Activated T-helper 1 cell treated with anti-CD3 and anti-CD28 coated beads, Interleukin-2, amount 50 U/mL, for 16 hours (primary cell): ENCODE measurements at regions not wholly inside any gene's neighbourhood (a gene's known extent, or its start where the extent isn't known, plus 50 kb on each side); places are given as distances from the start of the nearest gene placed in this dataset.

Experiments used
- DNase-seq, 2 donors: peaks; one replicate each; pipeline ENCODE4 v3.0.0-alpha.2; 2020; ENCODE audit warnings: low read depth in 1 of 2, low spot score in 1 of 2

DNA sequence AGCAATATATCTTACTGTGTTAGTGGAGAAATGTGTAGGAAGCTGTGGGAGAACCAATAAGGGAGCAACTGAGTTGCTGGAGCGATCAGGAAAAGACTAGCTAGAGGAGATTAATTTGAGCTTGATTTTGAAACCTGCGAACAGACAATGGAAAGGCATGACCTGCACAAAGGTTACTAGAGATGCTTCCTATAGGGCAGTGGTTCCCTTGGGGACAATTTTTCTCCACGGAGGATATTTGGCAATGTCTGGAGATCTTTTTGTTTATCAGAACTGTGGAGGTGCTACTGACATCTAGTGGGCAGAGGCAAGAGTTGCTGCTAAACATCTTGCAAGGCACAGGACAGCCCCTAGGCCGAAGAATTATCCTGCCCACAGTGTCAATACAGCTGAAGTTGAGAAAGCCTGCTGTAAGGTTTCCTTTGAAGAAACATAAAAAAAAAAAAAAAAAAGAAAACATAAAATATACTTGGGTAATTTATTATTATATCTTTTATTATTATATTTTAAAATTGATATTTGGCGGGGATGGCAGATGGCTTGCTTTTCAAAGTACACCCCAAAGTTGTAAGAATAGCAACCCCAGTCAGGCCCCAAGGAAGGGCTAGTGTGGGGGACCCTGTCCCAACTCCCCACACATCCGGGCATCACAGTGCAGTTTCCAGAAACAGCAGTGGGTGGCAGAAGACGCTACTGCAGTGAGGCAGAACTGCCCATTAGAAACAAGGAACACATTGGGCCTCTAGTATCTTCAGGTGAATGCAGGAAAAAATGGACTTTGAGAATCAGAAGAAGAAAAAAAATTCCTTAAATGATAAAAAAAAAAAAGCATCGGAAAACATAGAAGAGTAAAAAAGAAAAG, 481.6 kb downstream of the SH2D4B start:
- no peak for DNase-seq

DNA sequence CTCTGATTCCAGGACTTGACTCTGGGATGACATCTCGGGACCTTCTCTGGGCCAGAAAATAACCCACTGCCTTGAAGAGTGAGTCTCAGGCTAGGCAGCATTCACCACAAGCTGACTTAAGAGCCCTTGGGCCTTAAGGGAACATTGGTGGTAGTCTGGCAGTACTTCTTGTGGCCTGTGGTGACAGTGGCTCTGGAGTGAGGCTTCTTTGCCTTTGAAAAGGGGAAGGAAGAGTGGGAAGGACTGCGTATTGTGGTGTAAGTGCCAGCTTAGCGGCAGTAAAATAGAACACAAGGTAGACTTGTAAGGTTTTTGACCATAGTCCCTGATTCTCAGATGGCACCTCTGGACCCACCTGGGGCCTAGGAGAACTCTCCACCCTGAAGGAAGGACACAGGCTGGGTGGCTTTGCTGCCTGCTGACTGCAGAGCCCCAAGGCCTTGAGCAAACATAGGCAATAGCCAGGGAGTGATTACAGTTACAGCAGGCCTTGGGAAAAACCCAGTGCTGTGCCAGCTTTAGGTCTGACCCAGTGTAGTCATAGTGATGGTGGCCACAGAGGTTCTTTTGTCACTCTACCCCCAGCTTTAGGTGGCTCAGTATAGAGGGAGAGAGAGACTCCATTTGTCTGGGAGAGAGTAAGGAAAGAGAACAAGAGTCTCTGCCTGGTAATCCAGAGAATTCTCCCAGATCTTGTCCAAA, 483.9 kb downstream of the SH2D4B start:
- DNase-seq: no peak

DNA sequence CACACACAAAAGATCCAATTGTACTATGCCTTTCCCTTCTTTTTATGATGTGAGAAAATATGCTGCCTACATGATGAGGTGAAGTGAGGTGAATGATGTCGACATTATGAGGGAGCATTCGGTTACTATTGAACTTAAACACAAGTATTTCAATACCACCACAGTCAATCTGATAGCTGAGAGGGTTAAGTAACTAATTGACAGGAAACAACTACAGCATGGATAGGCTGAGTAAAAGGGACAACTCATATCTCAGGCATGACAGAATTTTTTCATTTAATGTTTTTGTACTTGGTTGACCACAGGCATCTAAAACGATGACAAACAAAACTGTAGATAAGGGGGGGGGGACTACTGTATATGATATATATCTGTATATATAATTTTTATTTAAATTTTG, 488.9 kb downstream of the SH2D4B start:
- no peak for DNase-seq

DNA sequence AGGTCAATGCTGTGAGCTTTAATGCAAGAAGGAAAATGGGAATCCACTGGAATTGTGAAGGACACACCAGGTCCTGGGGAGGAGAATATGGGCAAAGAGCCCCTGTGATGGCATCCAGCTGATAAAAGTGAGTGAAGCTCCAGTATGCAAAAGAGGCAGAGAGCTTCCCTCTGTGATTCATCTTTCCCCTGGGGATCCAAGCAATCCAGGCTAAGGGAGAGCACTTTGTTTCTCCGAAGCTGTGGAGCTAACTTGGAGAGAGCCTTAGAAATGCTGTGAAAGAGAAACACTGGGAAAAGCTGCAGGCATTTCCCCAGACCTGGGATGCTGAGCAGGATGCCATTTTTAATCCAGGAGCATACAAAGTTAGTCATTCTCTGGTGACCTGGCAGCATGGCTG, 489.5 kb downstream of the SH2D4B start:
- DNase-seq: no peak

DNA sequence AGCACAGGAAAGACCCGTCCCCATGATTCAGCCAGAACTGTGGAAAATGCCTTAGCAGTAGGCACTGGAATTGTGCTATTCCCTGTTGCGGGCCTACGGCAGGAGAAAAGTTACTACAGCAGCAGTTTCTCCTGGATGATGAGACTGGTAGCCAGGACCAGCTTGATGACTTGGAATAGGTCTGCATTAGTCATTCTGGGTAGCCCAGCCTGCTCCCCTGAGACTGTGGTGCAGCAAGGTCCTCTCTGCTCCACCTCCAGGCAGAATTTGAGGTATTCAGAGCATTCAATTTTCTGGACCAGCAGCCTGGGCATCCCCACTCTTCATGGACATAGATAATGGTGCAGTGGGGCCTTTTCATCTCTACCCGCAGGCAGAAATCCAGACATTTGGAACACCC, 490.0 kb downstream of the SH2D4B start:
- no peak for DNase-seq

DNA sequence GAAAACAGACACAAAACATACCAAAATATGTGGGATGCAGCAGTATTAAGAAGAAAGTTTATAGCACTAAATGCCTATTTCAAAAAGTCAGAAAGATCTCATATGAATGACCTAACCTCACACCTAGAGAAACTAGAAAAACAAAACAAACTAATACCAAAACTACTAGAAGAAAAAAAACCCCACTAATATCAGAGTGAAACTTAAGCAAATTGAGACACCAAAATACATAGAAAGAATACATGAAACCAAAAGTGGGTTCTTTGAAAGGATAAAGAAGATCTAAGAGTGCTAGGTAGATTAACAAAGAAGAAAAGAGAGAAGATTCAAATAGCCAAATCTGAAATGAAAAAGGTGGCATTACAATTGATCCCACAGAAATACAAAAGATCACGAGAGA, 494.1 kb downstream of the SH2D4B start:
- DNase-seq: no peak

DNA sequence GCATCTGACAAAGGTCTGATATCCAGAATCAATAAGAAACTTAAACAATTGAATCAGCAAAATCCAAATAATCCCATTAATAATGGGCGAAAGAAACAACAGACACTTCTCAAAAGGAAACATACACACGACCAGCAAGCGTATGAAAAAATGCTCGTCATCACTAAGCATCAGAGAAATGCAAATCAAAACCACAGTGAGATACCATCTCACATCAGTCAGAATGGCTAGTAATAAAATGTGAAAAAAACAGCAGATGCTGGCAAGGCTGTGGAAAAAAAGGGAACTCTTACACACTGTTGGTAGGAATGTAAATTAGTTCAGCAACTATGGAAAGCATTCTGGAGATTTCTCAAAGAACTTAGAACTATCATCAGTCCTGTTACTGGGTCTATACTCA, 496.7 kb downstream of the SH2D4B start:
- no peak for DNase-seq

DNA sequence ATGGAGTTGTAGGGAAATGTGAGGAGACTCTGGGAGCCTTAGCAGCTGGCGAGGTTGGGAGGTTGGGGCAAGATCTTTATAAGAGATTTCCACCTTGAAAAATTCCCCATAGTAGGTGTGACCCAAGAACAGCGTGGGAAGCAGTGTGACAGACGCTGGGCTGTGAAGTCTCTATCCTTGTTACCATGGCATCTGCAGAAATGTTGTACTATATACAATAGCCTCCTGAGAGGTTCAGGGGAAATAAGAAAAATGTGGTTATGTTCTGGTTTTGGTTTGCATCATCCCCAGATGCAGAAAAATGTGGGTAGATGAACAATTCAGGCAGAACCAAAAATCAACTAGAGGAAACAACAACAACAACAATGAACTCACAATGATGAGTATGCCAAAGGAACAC, 498.6 kb downstream of the SH2D4B start:
- no peak for DNase-seq

DNA sequence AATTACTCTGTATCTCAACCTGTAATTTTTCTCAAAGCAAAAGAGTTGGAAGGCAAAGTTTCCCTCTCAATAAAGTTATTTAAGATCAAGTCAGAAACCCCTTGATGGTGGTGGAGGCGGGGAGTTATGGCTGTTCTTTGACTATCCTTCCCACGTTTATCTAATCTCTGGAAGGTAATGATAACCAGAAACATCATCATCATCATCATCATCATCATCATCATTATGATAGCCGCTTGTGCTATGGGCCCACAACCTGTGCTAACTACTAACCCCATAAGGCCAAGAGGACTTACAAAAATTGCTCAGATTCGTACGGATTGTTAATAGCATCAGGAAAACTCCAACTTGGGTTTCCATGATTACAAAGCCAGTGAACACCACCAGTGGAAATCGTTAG, 502.3 kb downstream of the SH2D4B start:
- no peak for DNase-seq

DNA sequence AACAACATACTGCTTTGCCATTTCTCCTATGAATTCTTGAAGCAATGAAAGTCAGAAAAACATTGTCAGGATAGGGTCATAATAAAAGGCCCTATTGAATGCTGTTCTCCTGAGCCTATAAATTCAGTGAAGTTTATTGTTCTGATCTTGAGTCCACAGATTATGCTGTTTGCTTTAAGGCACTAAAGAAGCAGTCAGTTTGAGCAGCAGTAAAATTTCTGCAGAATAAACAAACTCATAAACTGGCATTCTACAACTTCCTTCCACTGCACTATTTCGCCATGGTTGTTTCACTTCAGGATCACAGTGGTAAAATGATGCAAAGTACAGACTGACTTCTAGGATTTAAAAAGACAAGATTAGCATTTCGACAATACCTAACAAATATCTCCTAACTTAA, 503.2 kb downstream of the SH2D4B start:
- no peak for DNase-seq

DNA sequence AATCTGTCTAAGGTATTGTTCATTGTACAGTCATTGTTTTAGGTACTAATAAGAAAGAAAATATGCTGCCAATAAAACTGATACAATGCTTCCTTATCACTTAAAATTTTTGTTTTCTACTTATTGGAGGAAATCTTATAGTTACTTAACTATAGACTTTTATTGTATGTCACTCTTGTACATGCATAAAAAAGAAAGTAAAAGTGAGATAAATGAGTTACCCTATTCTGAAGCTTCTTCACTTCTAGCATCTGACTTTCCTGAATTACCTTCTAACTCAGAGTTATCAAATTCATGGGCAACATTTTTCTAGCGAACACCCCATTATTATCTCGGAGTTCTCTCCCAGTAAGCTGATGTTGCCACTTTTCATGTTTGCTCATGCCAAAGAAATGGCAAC, 504.9 kb downstream of the SH2D4B start:
- DNase-seq: no peak

DNA sequence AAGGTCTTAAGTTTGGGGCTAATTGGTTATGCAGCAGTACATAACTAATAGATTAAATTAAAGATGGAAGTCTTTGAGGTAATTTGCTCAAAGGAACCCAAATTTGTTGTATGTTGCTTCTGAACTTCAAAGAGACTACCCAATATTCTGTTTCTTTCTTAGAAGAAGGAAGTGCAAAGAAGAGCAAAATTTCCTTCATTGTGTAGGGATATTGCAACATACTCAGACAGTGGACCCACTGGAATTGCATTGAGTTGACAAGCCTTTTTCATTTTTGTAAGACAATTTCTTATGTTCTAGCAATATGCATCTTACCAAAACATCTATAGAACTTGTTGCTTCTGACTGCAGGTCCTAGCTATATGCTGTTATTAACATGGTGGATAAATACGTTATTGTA, 527.8 kb downstream of the SH2D4B start:
- DNase-seq: no peak

DNA sequence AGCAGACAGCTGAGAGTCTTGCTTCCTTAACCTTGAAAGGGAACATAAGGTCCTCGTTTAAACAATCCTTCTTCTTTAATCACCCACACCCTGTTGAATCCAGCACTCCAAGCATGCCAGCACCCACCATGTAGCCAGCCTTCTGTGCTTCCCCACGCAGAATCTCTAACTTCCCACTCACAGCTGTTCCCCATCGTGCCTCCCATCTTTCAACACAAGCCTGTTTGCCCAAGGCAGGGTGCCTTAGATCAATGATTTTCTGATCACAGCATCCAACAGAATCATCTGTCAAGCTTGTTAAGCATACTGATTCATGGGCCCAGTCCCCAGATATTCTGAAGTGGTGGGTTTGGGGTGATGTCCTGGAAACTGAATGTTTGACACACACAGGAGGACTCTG, 530.8 kb downstream of the SH2D4B start:
- DNase-seq: no peak

DNA sequence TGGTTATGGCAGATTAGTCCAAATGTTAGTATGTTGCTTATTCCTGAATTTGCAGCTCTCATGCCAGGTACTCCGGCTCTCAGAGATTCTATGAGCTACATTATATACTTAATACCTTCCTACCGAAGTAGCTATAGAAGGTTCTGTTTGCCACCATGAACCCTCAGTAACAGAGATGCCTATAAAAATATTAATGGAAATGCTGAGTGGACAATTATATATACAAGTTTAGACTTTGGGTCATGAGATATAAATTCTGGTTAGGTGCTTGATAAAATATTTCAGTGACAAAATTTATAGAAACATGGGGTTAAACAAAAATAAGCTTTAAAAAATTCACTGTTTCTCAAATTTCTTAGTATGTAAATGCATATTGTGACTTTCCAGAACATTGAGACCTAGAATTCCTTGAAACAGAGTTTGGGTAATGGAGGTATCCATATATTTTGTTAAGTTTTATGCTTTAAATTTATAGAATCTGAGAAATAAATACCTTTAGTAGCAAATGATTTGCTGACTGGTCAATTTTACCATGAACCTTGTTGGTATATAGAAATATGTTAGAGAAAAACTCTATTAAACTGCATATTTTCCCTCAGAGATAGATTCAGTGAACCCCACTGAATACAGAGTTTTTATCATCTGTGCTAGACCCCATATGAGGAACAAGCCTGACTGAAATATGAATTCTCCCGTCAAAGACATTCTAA, 533.5 kb downstream of the SH2D4B start:
- no peak for DNase-seq

DNA sequence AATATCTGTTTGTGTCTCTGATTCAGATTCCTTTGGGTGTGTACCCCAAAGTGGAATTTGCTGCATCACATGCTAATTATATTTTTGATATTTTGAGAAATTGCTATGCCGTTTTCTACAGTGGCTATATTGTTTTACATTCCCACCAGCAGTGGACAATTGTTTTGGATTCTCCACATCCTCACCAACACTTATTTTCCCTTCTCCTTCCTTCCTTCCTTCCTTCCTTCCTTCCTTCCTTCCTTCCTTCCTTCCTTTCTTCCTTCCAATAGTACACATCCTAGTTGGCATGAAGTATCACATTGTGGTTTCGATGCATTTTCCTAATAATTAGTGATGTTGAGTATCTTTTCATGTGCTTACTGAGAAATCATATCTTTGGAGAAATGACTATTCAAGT, 535.5 kb downstream of the SH2D4B start:
- no peak for DNase-seq

DNA sequence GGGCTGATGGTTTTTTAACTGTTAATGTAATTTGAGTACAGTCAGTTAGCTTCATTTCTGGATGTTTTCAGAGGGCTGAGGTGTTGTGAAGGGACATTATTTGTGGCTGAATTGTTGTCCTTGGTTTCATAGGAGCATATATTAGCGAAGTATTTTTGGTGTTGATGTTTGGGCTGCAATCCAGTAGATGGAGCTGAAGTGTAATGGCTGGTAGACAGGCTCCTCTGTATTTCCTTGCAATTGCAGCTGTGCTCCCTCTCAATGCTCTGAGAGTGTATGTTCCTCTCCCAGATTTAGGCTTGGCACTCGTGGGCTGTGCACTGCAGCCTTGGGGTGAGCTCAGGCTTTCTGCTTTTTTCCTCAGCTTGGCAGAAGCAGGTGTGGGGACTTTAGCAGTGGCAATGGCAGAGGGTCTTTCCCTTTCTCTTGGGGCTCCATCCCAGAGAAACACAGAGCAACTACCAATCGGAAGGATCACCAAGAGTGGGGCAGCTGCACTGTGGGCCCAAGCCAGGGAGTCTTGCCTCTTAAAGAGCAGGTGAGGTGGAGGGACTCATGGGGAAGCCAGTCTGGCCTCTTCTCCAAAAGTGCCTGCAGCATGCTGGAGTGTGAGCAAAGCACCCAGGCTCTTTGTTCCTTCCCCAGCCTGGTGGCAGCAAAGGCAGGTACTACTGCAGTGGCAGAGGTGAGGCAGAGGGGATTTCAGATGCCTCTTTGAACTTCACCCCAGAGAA, 544.4 kb downstream of the SH2D4B start:
- DNase-seq: no peak

DNA sequence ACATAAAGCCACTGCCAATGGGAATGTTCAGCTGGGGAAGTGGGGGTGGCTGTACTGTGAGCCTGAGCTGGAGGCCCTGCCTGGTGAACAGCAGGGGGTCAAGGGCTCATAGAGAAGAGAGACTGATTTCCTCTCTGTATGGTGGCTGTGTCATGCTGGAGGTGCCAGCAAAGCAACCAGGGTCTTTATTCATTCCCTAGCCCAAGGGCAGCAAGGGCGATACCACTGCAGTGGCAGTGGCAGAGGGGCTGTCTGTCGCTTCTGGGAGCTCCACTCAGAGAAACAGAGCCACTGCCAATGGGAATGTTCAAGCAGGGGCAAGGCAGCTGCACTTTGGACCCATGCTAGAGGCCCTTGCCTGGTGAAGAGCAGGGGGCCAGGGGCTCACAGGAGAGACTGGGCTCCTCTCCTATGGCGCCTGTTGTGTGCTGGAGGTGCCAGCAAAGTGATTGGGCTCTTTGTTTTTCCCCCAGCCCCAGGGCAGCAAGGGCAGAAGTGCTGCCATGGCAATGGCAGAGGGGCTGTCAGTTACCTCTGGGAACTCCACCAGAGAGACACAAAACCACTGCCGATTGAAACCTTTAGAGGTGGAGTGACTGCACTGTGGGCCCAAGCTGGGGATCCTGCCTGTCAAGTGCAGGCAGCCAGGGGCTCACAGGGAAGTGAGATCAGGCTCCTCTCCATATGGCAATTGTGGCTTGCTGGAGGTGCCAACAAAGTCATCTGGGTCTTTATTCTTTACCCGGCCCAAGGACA, 545.1 kb downstream of the SH2D4B start:
- no peak for DNase-seq

DNA sequence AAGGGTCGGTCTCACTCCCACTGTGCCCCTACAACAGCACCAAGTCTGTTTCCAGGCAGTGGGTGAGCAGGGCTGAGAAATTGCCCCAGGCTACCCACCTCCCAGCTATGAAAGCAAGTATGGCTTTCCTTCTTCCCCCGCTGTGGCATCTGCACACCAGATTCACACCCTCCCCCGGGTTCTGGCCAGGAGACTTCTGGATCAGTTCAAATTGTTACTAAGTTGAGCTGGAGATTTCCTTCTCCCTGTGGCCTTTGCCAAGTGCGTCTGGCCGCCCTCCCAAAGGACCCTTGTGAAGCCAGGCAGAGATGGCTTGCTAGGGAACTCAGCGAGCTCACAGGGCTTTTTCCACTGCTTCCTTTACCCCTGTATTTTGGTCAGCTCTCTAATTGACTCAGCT, 555.4 kb downstream of the SH2D4B start:
- no peak for DNase-seq

DNA sequence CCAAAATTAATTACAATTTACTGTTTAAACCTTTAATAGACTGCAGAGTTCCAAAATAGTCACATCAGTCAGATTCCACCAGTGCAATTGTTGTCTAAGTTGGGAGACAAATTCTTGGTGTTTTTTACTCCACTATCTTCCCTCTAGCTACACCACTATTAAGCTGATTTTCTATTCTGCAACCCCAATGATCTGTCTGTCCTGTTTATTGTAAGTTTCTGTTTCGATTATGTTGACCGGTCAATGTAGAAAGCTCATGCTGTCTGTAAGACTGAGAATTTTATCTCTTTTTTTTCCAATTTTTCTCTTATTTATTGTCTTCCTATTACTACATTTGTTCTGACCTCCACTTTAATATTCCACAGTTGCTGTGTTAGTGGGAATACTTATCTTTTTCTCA, 557.5 kb downstream of the SH2D4B start:
- no peak for DNase-seq

DNA sequence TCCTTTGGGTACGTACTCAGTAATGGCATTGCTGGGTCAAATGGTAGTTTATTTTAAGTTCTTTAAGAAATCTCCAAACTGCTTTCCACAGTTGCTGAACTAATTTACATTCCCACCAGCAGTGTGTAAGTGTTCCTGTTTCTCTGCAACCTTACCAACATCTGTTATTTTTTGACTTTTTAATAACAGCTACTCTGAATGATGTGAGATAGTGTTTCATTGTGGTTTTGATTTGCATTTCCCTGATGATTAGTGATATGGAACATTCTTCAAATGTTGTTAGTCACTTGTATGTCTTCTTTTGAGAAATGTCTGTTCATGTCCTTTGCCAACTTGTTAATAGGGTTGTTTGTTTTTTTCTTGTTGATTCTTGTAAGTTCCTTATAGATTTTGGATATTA, 558.9 kb downstream of the SH2D4B start:
- DNase-seq: no peak

DNA sequence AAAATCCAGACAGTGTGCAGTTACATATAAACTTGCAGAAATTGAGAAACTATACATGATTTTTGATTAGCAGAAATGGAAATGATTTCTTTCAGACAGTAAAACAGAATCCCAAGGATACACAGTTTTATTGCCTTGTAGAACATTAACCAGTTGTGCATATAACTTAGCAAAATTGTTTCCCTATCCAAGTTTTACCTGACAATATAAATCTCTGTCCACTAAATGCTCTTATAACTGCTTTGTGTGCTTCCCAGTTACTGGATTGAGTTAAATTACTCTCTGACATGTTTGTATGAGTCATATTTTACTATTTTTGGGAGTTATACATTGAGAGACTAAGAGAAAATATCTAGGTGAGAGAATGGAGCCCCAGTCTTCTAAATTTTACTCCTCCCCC, 563.4 kb downstream of the SH2D4B start:
- no peak for DNase-seq
